ENCODE measurements at regions not wholly inside any gene's neighbourhood (a gene's known extent, or its start where the extent isn't known, plus 50 kb on each side); places are given as distances from the start of the nearest gene placed in this dataset.

DNA sequence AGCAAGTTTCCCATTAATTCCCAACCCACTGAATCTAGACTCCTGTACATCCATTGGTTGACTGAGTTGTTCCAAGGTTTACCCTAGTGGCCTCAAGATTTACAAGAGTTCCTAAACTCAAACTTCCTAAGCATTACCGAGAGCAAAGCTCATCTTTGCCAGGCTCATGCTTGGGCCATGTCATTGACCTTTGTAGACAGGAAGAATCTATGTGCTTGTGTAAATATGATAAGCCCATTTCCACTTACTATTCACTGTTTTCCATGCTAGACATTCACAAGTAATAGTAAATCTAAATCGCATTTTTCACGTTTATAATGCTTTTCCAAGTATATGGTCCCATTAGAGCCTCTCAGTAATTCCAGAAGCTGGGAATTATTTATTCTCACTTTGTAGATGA lies 534.5 kb upstream of the CLINT1 start:
- DNase-seq, result no peak

DNA sequence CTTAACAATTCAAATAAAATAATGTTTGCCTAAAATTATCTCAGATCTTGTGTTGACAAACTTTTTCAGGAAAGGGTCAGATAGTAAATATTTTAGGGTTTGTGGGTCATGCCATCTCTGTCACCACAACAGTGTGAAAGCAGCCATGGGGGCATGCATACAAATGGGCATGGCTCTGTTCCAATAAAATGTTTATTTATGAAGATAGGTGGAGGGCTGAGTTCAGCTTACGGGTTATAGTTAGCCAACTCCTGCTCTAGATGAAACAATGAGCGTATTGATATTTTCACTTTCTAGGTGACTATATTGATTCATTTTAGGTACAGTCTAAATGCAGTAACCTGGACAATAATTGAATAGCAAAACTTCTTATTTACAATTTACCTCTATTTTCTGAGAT lies 533.8 kb upstream of the CLINT1 start:
- no peak for DNase-seq

- no peak for DNase-seq
Observed at GRCh38 chr5:158390577-158390976, 531.6 kb upstream of the CLINT1 start.

GRCh38 chr5:158389786-158390185 lies 530.8 kb upstream of the CLINT1 start:
- DNase-seq, result no peak

GRCh38 chr5:158388021-158388420 lies 529.1 kb upstream of the CLINT1 start:
- DNase-seq, result no peak

GRCh38 chr5:158387499-158387898 lies 528.6 kb upstream of the CLINT1 start:
- DNase-seq, result no peak

- DNase-seq, result no peak
Observed at GRCh38 chr5:158385982-158386381, 527.0 kb upstream of the CLINT1 start.

GRCh38 chr5:158384535-158385481 lies 525.9 kb upstream of the CLINT1 start:
- DNase-seq, result peak; percentile 9

- no peak for DNase-seq
Observed at GRCh38 chr5:158383486-158383885, 524.5 kb upstream of the CLINT1 start.

- peak; percentile 72 for DNase-seq
Observed at GRCh38 chr5:158382473-158382872, 523.5 kb upstream of the CLINT1 start.

GRCh38 chr5:158381614-158382160 lies 522.7 kb upstream of the CLINT1 start:
- no peak for DNase-seq

GRCh38 chr5:158380661-158381060 lies 521.7 kb upstream of the CLINT1 start:
- DNase-seq, result no peak

- DNase-seq, result no peak
Observed at GRCh38 chr5:158378931-158379330, 520.0 kb upstream of the CLINT1 start.

DNA sequence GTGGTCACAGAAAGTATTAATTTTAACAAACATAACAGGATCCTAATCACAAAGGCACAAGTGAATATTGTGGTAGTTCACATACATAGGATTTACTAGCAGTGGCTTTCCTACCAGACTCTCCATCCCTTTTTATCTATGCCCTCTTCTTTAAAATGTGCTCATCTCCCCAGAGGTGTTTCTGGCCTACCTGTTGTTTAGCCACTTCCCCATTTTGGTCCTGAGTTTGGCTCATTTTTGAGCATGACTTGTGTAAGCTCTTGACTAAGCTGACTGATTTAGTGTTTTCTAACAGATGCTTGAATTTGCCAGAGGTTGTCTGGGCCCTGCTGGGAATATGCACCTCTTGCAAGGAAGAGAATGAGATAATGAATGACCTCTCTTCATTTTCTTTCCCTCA lies 517.7 kb upstream of the CLINT1 start:
- no peak for DNase-seq

DNA sequence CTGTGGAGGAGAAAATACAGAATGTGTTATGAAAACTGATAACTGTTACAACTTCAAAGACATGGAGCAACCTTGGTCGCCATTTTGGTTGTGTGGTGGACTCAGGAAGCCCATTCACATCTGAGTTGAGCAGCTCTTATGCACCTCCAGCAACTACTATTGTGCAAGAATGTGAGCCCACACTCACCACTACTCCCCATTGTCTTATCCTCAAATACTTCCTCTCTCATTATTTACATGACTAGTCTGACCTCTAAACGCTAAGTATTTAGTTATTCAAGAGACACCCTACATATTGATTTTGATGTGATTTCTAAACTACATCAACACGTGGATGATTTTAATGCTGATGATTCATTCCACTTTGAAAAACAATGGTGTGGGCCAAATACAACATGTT lies 516.6 kb upstream of the CLINT1 start:
- no peak for DNase-seq

DNA sequence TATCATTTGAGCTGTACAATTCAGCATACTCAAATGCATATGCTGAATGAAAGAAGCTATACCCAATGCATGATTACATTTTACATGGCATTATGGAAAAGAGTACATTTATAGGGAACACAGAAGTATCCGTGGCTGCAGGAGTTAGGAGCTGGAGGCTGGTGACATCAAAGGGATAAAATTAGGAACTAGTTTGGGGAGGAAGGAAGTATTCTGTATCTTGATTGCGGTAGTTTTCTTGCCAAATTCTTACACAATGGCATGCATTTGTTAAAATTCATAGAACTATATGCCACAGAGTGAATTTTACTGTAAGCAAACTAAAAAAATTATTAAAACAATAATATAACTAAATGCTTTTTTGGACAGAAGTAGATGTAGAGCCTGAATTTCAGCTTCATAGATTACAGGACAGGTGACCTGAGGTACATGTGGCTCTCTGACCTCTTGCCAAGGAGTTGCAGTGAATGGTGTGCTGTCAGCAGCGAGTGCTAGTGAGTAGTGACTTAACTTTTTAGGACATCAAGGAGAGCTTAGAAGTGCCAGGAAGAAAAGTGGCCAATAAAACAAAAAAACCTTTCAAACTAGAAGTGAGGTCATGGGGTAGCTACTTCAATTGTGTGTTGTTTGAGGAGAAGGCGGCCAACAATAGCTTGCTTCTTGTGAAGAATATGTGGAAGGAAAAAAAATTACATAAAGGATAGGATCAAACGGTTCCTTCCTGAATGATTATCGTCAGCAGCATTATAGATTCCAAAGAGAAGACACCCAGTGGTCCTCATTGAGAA lies 514.9 kb upstream of the CLINT1 start:
- no peak for DNase-seq

- DNase-seq, result no peak
Observed at GRCh38 chr5:158369241-158369640, 510.3 kb upstream of the CLINT1 start.

- no peak for DNase-seq
Observed at GRCh38 chr5:158368686-158369085, 509.7 kb upstream of the CLINT1 start.

DNA sequence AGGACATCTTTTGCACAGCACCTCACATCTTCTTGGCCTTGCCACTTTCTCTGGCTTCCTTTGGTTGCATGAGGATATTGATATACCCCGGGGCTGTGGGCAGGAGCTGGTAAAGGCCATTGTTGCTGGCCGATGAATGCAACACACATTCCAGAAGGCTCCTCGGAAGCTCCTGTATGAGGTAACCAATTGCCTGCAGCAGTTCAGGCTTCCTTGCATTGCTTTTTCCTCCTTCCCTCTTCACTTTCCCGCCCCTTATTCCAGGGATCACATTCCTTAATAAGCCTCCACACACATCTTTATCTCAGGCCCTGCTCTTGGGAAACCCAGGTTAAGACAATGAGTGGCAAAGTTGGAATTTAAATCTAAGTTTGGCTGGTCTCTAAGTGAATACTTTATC lies 505.4 kb upstream of the CLINT1 start:
- no peak for DNase-seq

DNA sequence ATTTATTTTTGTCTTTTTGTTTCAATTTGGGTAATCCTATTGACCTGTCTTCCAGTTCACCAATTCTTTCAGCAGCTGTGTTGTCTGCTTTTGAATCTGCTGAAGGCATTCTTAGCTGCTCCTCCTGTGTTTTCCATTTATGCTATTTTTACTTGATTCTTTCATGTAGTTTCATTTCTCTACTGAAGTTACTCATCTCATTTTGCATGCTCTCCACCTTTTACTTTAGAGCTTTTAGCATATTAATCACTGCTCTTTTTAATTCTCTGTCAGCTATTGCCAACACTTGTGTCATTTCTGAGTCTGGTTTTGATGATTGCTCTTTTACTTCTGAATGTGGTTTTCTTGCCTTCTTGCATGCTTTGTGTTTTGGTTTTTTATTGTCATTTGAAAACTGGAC lies 496.0 kb upstream of the CLINT1 start:
- DNase-seq, result peak; percentile 45

DNA sequence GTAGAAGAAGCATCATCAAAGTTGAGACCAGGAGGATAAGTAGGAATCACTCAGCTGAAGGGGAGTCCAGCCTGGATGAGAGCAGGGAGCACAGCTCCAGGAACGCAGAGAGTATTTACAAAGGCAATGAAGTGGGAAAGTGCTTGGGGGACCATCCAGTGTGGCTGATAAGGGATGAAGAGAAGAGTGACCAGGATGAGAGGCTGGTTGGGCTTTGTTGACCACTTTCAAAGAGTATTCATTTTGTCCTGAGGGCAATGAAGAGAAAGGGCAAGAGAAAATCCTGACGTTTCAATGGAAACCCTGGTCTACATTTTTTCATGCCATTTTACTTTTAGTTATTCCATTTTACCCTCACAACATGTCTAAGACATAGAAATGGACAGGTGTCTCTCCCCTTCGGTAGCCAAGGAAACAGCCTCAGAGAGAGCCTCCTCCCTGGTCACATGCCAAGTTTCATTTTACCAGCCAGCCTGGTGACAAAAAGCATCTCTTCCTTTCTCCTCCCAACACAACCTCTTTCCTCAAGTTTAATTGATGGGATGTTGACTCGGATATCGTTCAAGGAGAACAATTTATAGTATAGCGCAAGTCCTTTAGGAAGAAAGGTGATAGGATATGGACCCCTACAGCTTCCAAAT lies 492.7 kb upstream of the CLINT1 start:
- no peak for DNase-seq

DNA sequence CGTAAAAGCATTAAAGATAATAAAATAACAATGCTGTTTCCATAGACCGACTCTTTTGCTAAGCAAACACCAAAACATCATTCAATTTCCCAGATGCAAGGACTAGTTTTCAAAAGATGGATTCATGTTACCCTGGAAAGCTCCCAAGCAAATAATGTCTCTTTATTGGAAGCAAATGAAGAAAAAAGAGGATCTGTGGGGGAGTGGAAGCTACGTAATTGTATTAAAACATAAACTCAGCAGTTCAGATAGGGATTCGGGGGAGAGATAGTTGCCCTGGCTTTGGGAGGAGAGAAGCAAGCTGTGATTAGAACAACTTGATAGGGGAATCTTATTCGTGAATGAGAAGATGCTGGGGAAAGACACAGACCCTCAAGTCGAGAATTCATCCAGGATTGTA lies 491.0 kb upstream of the CLINT1 start:
- DNase-seq, result no peak

DNA sequence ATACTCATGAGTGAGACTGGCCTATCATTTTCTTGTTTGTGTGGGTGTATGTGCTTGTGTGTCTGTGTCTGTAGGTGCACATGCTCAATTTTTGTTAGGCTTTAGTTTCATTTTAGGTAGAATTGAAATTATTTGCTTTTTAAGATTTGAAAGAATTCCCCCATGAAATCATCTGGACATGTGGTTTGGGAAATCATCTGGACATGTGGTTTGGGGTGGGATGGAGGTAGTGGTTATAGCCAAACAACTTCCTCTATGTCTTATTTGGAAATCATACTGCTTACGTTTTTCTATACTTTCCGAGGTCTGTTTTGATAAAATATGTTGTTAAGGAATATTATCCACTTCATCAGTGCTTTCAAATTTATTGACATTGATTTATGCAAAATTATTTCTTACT lies 485.4 kb upstream of the CLINT1 start:
- no peak for DNase-seq

All from activated CD4-positive, alpha-beta T cell treated with anti-CD3 and anti-CD28 coated beads, Interleukin-2, Interleukin-6, amounts not matched to agents 100 ng/mL and 50 ng/mL, durations not matched to agents 16 hours and 8 hours (primary cell).